ENCODE measurements at regions not wholly inside any gene's neighbourhood (a gene's known extent, or its start where the extent isn't known, plus 50 kb on each side); places are given as distances from the start of the nearest gene placed in this dataset.
A peak's percentile ranks its signal among the peaks of the same experiment; 100 is the strongest.
"Not testable (repeated sequence)": the region's sequence is repeated elsewhere in the genome, so short reads cannot be mapped to it uniquely, and the experiment has no call there.

DNA sequence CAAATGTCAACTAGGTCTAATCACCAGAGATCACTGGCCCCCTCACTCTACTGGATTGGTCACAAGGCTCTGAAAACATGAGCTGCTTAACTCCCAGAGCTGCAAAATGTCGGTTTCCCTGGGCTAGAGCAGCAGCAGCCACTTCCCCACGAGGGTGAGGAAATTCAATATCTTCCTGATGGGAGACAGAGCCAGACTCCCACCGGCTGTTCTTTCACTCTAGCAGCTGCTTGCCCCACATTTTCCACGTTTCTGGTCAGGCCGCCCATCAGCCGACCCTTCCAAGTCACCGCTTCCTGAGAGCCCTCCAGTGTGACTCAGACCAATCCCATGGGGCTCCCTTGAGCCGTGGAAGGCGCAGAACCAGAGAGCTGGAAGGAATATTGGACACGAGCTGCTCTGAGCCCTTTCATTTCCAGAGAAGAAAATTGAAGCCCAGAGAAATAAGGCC lies 227.0 kb downstream of the ADAMTS15 start:
- peak; percentile 80 for DNase-seq (ENCODE audit: low spot score)

DNA sequence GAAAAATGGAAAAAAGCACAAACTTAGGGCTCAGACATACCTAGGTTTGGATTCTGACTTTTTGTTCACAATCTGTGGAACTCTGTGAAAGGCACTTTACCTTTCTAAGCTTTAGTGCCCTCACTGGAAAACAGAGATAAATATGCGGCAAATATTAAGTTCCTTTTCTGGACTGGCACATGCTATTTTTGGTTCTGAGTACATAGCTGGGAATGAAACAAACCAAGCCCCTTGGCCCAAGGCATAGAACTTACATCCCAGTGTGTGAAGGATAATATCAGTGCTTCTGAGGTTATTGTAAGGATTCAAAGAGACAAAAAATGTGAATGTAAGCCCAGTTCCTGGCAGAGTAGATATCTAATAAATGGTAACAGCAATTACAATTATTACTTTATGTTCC lies 227.5 kb downstream of the ADAMTS15 start:
- DNase-seq (ENCODE audit: low spot score) = no peak

DNA sequence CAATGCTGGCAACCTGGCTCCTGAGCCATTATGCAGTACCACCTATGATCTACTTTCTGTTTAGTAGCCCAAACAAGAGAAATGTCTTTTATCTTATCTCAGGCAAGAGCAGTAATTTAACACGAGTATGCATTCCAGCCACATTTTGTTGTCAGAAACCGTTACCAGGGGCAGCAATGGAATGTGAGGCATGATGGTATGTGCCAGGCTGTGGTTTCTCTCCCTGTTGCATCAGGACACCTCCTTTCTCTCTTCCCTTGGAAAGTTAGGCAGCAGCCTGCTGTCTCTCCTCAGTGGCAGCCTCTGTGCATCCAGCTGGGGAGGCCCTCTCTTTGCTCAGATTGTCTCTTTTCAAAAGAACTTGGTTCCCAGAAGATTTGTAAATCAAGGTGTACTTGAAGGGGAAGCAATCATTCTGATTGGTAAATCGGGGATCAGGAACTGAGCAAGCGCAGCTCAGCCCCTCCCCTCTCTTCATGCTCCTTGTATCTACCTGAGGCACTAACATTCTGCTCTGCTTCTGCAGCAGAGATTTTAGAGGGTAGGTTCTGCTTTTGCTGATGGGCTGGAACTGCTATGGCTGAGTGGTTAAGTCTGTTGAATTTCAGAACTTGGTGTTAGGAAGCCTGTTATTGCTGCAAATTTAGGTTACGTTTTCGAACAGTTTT lies 229.2 kb downstream of the ADAMTS15 start:
- no peak for DNase-seq (ENCODE audit: low spot score)

DNA sequence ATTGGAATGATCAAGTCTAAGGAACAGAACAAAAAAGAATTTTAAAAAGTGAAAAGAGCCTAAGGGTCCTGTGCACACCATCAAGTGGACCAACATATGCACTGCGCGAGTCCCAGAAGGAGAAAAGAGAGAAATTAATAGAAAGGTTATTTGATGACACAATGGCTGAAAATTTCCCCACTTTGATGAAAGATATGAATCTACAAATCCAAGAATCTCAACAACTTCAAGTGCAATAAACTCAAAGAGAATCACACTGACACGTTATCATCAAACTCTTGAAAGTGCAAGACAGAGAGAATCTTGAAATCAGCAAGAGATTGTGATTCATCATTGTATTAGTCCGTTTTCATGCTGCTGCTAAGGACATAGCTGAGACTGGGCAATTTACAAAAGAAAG lies 230.8 kb downstream of the ADAMTS15 start:
- DNase-seq (ENCODE audit: low spot score) = no peak

DNA sequence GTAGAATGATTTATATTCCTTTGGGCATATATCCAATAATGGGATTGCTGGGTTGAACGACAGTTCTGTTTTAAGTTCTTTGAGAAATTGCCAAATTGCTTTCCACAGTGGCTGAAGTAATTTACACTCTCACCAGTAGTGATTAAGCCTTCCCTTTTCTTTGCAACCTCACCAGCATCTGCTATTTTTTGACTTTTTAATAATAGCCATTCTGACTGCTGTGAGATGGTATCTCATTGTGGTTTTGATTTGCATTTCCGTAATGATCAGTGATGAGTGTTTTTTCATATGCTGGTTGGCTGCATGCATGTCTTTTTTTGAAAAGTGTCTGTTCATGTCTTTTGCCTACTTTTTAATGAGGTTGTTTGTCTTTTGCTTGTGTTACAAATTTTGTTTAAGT lies 233.8 kb downstream of the SNX19 start:
- DNase-seq (ENCODE audit: low spot score) = not testable (repeated sequence)

DNA sequence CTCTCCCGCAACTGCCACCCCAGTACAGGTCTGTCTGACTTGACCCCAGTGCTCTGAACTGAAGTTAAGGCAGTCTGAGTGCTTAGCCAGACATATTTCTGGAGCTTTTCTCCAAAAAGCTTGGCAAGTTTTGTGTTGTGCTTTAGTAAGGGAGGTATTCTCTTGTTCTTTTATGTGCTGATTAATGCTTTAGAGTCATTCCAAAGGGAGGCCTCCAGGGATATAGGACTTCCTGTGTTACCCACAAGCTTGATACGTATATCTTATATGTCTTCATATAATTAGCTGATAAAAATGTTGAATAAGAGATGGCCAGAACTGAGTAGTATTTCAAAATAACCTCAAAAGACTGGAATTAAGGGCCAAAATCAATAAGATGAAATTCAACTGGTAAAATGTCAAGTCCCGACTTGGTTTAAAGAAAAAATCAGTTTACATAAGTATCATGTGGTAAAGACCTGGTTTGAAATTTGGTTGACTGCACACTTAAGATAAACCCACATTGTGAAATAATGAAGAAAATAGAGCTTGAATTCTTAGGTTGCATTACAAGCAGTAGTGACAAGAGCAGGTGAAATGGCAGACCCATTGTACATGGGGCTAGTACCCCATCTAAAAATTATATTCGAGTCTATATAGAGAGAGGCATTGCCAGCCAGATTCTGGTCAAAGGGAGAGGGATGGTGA lies 226.9 kb downstream of the SNX19 start:
- no peak for DNase-seq (ENCODE audit: low spot score)

DNA sequence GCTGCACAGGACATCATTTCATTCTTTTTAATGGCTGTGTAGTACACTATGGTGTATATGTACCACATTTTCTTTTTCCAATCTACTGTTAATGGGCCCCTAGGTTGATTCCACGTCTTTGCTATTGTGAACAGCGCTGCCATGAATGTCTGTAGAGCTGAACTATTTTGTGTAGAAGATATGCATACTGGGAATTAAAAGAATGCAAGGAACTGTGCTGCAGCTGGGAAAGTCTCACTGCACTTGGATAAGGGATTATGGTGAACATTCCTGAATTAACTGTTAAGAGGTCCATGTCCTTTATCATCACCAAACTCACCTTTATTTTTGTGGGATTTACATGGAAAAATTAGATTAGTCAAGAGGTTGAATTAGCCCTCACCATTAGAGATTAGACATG lies 224.7 kb downstream of the SNX19 start:
- no peak for DNase-seq (ENCODE audit: low spot score)

DNA sequence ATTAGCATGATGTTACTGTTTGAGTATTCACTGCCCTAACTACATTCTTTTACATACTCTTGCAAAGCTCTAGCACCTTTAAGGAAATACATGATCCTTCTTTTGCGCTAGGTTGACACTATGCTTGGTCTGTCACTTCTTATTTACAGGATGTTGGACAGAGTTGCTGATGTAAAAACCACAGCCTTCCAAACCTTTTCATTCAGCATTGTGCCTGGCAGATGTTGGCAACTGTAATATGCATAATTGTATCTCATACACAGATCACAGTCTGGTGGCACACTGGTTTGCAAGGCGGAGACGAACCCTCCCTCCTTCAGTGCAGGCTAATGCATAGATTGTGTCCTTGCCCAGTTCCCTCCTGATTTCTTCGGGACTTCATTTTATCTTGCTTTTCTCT lies 224.1 kb downstream of the SNX19 start:
- no peak for DNase-seq (ENCODE audit: low spot score)

DNA sequence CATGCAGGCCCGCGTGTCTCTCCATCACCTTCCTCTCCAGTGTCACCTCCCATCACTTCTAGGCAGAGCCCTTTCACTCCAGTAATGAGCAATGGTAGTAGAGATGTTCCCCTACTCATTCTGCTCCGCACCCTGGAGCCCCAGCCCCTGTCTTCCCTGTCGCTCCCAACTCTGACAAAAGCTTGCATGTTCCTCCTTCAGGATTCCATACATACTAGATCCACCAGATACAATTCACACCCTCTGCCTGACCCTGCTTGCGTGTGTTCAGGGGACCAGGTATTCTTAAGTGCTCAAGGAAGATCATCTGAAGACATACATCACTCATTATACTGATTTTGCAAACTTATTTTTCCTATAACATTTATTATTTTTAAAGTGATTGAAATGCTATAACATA lies 222.7 kb downstream of the SNX19 start:
- DNase-seq (ENCODE audit: low spot score) = no peak

DNA sequence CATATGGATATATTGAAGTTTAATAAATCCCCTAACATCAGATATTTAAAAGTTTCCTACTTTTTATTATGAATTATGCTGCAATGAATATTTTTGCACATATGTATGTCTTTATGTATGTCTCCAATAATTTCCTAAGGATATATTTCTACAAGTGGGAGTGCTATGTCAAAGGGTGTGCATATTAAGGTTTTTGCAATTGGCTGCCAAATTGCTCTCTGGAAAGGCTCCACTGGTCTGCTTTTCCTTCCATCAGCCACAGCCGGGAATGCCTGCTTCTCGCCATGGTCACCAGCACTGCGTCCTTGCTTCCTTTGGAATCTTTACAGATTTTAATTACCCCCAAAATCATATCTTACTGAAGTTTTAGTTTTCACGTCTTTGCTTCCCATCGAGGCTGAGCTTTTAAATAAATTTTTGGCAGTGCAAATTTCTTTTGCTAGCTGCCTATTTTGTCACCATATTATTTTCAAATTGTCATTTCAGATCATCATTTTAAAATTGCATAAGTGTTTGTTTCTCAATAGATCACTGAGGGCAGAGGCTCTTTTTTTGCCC lies 221.7 kb downstream of the SNX19 start:
- no peak for DNase-seq (ENCODE audit: low spot score)

DNA sequence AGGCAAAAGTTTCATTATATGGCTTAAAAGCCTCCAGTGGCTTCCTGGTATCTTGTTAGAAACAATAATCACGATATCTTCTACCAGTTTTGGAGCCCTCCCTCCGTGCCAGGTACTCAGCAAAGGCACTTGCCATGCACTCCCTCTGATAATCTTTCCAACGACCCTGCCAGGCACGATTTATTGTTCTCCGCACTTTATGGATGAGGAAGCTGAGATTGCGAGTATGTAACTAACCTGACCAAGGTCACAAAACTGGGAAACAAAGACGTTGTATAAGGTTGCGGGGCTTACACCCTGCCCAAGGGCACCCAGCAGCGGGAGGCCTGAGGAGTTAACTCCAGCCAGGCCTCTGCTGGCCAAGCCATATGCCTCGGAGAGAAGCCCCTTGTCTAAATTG lies 218.1 kb downstream of the SNX19 start:
- DNase-seq (ENCODE audit: low spot score) = no peak

DNA sequence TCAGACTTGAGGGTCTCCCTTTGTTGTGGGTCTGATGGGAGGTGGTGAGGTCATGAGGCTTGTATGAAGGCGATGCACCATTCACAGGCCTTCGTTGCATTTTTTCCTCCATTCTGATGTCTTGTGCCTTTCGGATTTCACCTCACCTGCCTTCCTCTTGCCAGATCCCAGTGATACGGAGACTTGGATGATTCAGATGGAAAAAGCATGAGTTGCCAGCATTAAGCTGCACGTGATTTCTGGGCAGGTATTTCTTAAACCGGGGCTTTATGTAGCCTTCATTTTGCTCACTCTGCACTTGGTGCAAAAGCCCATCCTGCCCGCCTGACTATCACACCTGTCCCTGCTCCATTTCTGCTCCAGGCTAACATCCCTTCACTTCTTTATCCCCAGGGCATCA lies 216.7 kb downstream of the SNX19 start:
- DNase-seq (ENCODE audit: low spot score) = no peak

DNA sequence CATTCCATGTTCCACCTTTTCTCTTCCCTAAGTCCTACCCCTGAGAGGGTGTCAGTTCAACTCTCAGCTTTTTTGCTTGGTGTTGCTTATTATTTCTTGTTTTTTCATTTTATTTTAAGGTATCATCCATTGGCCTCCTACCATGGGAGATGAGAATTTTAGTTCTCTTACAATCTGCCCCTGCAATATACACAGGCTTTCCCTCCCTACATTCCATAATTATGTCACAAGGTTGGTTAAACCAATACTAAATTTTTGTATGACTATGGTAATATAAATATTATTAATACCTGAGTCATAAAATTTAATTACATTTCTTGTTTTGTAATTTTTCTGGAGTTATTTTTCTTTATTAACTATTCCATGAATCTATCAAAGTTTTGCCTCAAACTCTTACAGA lies 216.2 kb downstream of the SNX19 start:
- DNase-seq (ENCODE audit: low spot score) = no peak

DNA sequence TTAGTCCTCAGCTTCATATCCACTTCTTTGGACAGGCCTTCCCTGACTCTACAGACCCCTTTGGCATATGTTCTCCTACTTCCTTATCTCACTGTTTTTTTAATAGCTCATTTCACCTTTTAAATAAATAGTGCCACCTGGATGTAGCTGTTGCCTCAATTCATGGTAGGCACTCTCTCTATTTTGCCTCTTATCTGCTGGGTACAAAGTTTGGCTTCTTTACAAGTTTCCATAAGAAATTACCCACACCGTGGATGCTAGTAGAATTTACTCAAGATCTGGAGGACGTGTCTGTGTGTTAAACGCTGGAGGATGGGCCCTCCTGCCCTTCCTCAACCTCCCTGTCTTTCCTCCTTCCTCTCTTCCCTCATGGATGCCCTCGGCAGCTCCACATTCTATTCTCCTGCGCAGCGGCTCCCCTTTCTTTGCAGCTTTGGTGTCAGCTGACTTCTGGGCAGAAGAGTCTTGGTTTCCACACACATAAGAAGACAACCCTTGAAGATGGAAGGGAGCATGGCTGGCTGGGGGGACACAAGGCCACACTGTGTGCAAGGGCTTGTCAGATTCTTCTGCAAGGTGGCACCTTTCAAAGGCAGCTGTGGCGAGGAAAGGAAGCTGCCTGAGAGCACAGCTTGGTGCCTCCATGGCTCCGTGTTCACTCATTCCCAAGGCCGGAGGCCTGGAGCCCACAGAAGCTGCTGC lies 212.6 kb downstream of the SNX19 start:
- DNase-seq (ENCODE audit: low spot score) = no peak

DNA sequence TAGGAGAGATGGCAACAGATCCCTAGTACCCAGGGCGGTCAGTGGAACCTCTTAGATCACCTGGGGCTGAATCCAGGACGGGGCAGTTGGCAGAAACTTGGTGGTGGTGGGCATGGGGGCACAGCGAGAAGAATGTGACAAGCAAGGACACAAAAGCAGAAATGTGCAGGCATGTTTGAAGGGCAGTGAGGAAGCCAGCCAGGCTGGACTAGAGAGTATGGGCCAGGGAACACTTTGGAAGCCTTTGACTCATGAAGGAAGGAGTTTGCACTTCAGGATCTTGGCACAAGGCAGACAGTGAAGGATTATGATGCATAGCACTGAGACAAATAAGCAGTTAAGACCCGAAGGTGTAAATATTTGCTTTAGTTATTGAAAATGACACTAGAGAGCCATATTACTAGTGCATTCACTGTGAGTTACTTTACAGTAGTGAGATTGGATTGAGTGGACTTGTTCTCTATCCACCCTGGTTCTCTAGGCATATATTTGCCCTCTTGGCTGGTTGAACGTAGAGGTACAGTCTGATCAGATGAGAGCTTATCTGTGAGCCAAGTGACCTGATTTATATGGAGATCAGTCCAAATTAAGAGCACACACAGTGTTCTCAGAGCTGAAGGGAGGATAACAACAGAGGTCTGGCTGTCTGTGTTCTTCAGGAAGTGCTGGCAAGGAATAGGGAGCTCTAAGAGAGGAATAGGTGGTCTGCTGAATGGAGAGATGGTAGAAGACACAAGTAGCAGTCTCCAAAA lies 210.4 kb downstream of the SNX19 start:
- no peak for DNase-seq (ENCODE audit: low spot score)

DNA sequence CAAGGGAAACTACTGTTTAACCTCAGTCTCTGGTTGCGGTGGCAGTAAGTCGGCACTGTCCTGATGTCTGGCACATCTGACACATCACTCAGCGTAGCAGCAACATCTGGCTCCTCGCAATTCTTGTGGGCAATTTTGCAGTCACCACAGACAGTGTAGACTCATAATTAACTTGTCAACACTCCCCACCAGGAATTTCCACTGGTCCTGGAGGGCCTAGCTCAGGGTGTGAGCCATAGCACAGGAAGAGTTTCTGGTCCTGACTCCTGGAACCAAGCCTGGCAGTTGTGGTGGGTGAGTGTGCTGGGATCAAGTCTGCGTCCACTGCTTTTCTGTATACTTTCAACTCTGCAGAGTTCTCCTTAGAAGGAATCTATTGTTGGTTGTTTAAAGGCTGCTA lies 209.7 kb downstream of the SNX19 start:
- DNase-seq (ENCODE audit: low spot score) = no peak

DNA sequence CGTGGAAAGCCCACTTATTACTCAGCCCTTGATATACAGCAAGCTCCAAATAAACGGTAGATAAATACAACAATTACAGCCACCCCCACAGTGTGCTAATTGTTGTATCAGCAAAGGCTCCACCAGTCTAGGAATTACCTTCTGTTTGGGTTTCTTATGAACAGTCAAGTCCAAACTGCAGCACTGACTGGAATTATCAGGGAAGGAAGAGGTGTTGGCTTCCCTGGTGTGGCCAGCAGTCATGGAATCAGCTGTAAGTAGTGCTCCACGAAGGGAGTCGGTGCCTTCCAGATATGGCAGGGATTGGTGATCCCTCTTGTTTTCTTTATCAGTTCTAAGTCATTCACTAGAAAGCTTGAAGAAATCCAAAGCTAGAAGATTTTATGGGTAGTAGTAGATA lies 209.1 kb downstream of the SNX19 start:
- no peak for DNase-seq (ENCODE audit: low spot score)

DNA sequence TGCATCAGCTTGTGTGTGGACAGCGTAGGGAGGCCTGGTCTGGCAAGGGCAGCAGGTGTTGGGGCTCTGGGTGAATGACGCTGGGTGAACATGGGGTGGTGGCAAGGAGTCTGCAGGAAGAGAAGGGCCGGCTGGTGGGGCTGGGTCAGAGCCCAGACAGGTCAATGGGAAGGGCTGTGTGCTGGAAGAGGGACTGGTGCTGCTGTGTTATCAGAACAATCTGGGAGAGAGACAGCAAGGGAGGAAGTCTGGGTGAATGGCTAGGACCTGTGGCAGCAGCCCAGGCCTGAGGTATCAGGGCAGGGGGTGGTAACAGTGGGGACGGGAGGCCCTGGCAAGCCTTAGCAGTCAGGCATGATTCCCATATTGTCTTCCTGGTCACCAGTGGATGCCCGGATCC lies 206.7 kb downstream of the SNX19 start:
- no peak for DNase-seq (ENCODE audit: low spot score)

DNA sequence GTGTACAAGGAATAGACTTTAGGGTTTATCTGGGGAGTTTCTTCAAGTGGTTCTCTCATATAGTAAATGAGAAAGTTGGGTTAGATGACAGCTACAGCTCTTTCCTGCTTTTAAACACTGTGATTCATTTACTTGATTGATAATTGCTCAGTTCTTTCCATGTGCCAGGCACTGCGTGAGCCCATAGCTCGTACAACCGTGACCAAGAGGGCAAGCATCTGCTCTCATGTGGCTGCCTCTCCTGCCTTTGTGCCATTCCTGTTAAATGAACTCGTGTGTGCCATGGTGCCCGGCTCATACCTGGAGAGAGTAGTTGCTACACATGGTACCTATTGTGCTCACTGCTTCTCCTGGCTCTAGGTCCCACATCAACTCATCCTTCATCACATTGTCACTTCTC lies 206.3 kb downstream of the SNX19 start:
- DNase-seq (ENCODE audit: low spot score) = no peak

DNA sequence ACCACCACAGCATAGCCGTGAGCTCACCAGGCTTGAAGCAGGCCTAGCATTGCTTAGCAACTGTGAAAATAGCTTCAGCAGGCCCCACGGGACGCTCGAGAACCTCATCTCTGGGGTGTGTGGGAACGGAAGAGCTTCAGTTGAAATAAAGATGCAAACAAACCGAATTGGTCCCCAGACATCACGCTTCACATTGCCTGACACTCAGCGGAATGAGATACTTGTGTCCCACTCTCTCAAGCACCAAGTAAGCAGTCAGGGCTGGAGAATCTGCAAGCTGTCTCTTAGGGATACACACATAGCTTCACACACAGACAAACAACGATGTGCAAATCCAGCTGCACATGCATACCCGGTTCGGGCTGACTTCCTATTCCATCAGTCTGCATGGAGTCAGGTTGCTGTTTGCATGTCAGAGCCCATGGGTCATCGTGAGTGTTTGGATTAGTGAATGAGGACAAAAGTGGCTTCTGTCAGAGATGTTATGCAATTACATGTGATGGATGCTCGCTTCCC lies 205.7 kb downstream of the SNX19 start:
- no peak for DNase-seq (ENCODE audit: low spot score)

DNA sequence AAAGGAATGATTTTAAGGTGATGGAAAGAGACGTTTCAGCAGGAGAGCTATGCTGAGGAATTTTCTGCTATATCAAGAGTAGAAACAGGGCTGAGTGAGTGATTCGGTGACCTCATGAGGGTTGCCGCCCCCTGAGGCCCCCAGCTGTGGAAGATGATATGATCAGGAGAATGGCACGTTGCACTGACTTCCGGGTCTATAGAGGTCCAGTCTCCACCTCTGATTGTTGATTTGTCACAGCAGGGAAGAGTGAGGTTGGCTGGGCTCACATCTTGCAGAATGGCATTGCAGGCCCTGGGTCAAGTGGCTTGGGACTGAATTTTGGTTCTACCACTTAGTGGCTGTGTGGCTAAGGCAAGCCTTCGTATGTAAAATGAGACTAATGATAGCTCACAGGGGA lies 205.1 kb downstream of the SNX19 start:
- no peak for DNase-seq (ENCODE audit: low spot score)

DNA sequence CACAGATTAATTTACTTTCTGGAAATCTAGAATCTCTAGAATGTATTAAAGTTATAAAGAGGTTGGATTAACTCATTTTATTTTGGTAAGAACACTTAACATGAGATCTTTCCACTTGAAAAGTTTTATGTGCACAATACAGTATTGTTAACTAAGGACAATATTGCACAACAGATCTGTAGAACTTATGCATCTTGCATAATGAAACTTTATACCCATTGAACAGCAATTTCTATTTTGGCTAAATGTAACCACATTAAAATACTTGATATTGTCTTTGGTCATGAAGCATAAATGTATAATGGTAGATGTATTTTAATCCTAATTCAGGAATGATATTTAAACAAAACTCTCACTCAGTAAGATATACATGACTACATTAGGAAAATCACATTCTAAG lies 203.8 kb downstream of the SNX19 start:
- no peak for DNase-seq (ENCODE audit: low spot score)

All from left forelimb (tissue), 1 donor.